ENCODE measurements at regions not wholly inside any gene's neighbourhood (a gene's known extent, or its start where the extent isn't known, plus 50 kb on each side); places are given as distances from the start of the nearest gene placed in this dataset.

GRCh38 chr22:27538666-27539065 lies 262.9 kb downstream of the MN1 start:
- 81 to 88% methylated on average over 13 of the region's 13 CpGs for WGBS, 2 donors
- TF ChIP-seq, protein P1, sequence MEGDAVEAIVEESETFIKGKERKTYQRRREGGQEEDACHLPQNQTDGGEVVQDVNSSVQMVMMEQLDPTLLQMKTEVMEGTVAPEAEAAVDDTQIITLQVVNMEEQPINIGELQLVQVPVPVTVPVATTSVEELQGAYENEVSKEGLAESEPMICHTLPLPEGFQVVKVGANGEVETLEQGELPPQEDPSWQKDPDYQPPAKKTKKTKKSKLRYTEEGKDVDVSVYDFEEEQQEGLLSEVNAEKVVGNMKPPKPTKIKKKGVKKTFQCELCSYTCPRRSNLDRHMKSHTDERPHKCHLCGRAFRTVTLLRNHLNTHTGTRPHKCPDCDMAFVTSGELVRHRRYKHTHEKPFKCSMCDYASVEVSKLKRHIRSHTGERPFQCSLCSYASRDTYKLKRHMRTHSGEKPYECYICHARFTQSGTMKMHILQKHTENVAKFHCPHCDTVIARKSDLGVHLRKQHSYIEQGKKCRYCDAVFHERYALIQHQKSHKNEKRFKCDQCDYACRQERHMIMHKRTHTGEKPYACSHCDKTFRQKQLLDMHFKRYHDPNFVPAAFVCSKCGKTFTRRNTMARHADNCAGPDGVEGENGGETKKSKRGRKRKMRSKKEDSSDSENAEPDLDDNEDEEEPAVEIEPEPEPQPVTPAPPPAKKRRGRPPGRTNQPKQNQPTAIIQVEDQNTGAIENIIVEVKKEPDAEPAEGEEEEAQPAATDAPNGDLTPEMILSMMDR (IDR thresholded peaks at IDR 0.05; ENCODE audit: control extremely low read depth, extremely low read depth), result no peak
- no peak for DNase-seq
- no peaks in the 10 kb centered on the region for H3K9me3 ChIP-seq (ENCODE audit: control insufficient read depth in 4 of 4, insufficient read depth in 3 of 4, low read length in 3 of 4)
- H3K27me3 ChIP-seq (ENCODE audit: control insufficient read depth in 3 of 3, insufficient read depth in 3 of 3, low read length in 2 of 3), result no peaks in the 10 kb centered on the region
- H3K27ac ChIP-seq (ENCODE audit: low read depth in 1 of 2, low read length in 1 of 2), result no peak overlapping the region
- no peak for ATAC-seq (ENCODE audit: insufficient read depth, low FRiP score)
- H3K4me3 ChIP-seq, result no peak overlapping the region
- no peaks in the 10 kb centered on the region for H3K36me3 ChIP-seq (ENCODE audit: control insufficient read depth in 4 of 4, insufficient read depth in 4 of 4, low read length in 4 of 4)
- H3K9ac ChIP-seq (ENCODE audit: insufficient read depth in 1 of 2, low read length in 2 of 2), result no peak overlapping the region
- H3K4me1 ChIP-seq (ENCODE audit: control insufficient read depth in 5 of 5, insufficient read depth in 5 of 5, low read length in 5 of 5), result peaks cover 0 to 38% (median 2%) of the 10 kb centered on the region in 5 donors

GRCh38 chr22:27540247-27540646 lies 261.3 kb downstream of the MN1 start:
- H3K27ac ChIP-seq (ENCODE audit: low read depth in 1 of 2, low read length in 1 of 2), result no peak overlapping the region
- peaks cover 0 to 38% (median 2%) of the 10 kb centered on the region in 5 donors for H3K4me1 ChIP-seq (ENCODE audit: control insufficient read depth in 5 of 5, insufficient read depth in 5 of 5, low read length in 5 of 5)
- ATAC-seq (ENCODE audit: insufficient read depth, low FRiP score), result no peak
- no peaks in the 10 kb centered on the region for H3K9me3 ChIP-seq (ENCODE audit: control insufficient read depth in 4 of 4, insufficient read depth in 3 of 4, low read length in 3 of 4)
- no peak for DNase-seq
- WGBS, 2 donors, result 58 to 76% methylated on average over 10 of the region's 10 CpGs
- TF ChIP-seq, protein P1 (IDR thresholded peaks at IDR 0.05; ENCODE audit: control extremely low read depth, extremely low read depth), result no peak
- no peak overlapping the region for H3K9ac ChIP-seq (ENCODE audit: insufficient read depth in 1 of 2, low read length in 2 of 2)
- H3K36me3 ChIP-seq (ENCODE audit: control insufficient read depth in 4 of 4, insufficient read depth in 4 of 4, low read length in 4 of 4), result no peaks in the 10 kb centered on the region
- peaks cover 0 to 4% (median 0%) of the 10 kb centered on the region in 3 donors for H3K27me3 ChIP-seq (ENCODE audit: control insufficient read depth in 3 of 3, insufficient read depth in 3 of 3, low read length in 2 of 3)
- no peak overlapping the region for H3K4me3 ChIP-seq

DNA sequence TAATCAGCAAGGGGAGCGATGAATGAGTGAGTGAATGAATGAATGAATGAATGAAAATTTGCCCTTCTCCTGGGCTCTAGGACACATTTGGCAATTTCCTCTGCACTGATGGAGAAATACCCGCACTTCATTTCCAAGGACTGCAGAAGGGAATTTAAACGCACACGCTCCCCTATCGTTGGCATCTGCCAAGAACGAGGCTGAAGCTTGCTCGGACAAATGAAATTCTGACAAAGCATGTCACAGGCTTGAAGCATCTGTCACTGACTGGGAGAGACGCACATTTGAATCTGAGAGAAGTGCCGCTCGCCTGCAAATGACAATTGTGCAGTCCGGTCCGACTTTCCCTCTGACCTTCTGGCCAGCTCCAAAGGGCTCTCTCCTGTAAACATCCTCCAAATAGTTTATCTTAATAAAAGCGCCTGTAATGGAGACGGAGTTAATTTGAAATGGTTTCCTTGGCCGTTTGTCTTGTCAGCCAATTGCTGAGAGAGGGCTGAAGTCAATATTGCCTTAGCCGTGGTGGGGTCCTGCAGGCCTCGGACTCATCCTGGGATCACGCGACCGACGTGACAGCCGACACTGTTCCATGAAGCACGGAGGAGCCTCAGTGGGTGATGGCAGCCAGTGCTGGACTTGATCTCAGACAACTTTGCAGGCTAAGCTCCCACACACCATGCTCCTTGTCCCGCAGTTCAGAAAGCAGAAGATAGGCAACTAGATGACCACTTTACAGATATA lies 260.7 kb downstream of the MN1 start:
- Histone ChIP-seq H3K27me3 (ENCODE audit: control insufficient read depth in 3 of 3, insufficient read depth in 3 of 3, low read length in 2 of 3) (peaks cover 0 to 4% (median 0%) of the 10 kb centered on the region in 3 donors), H3K9me3 (ENCODE audit: control insufficient read depth in 4 of 4, insufficient read depth in 3 of 4, low read length in 3 of 4) (no peaks in the 10 kb centered on the region), H3K4me1 (ENCODE audit: control insufficient read depth in 5 of 5, insufficient read depth in 5 of 5, low read length in 5 of 5) (peaks cover 0 to 38% (median 2%) of the 10 kb centered on the region in 5 donors), H3K27ac (ENCODE audit: low read depth in 1 of 2, low read length in 1 of 2) (no peak overlapping the region), H3K9ac (ENCODE audit: insufficient read depth in 1 of 2, low read length in 2 of 2) (no peak overlapping the region), H3K4me3 (no peak overlapping the region), H3K36me3 (ENCODE audit: control insufficient read depth in 4 of 4, insufficient read depth in 4 of 4, low read length in 4 of 4) (no peaks in the 10 kb centered on the region)
- TF ChIP-seq, protein P1 (IDR thresholded peaks at IDR 0.05; ENCODE audit: control extremely low read depth, extremely low read depth), result no peak
- DNase-seq (peak in 2 of 3 donors; percentile 41 to 71), ATAC-seq (ENCODE audit: insufficient read depth, low FRiP score) (no peak)
- WGBS, 2 donors, result 57 to 69% methylated on average over 24 of the region's 24 CpGs

Measured in lung (tissue), 11 donors.